ENCODE measurements at regions not wholly inside any gene's neighbourhood (a gene's known extent, or its start where the extent isn't known, plus 50 kb on each side); places are given as distances from the start of the nearest gene placed in this dataset.

DNA sequence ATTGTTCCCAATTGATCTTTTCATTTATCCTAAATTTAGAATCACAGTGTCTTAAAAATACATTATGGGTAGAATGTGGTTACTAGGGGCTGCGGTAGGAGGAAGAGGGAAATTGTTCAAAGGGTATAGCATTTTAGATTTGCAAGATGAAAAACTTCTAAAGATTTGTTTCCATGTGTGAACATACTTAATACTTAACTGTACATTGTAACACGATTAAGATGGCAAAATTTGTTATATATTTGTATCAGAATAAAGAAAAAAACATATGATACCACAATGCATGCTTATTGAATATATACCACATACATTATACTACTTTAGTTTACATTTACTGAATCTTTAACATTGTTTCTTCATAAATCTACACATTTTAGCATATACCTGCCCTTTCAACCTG, 677.3 kb upstream of the PCDH20 start:
- H2AFZ ChIP-seq (ENCODE audit: insufficient read depth, low read length, poor library complexity): no peak overlapping the region
- no peak overlapping the region for H2BK120ac ChIP-seq (ENCODE audit: insufficient read depth, low read length, poor library complexity)
- no peak overlapping the region for H2AK5ac ChIP-seq (ENCODE audit: low read length)
- H2BK5ac ChIP-seq (ENCODE audit: low read depth, low read length, poor library complexity): no peak overlapping the region
- DNase-seq: no peak
- no peak overlapping the region for H3K9ac ChIP-seq (ENCODE audit: low read length)
- H4K91ac ChIP-seq (ENCODE audit: low read depth, low read length): no peak overlapping the region
- H3K18ac ChIP-seq (ENCODE audit: low read length): no peak overlapping the region
- H3K14ac ChIP-seq (ENCODE audit: low read length): no peak overlapping the region
- H3K4me2 ChIP-seq (ENCODE audit: low read length): no peak overlapping the region
- no CpG with 5 or more reads among the region's 2 CpGs for WGBS (ENCODE audit: extremely low coverage, insufficient coverage, insufficient read length)
- H3K4me3 ChIP-seq (ENCODE audit: low read depth, low read length): no peak overlapping the region
- no peak overlapping the region for H4K12ac ChIP-seq (ENCODE audit: low read depth, low read length)
- no peaks in the 10 kb centered on the region for H3K27me3 ChIP-seq (ENCODE audit: insufficient read depth, low read length)
- H3K4ac ChIP-seq (ENCODE audit: low read depth, low read length): no peak overlapping the region
- H3K36me3 ChIP-seq (ENCODE audit: control insufficient read depth in 1 of 2, insufficient read depth in 2 of 2, low read length in 2 of 2): no peaks in the 10 kb centered on the region
- H3K27ac ChIP-seq (ENCODE audit: low read depth, low read length): no peak overlapping the region
- no peaks in the 10 kb centered on the region for H3K79me2 ChIP-seq (ENCODE audit: control insufficient read depth, insufficient read depth, low read length, poor library complexity)
- H3K23ac ChIP-seq (ENCODE audit: low read length): no peak overlapping the region
- H3K9me3 ChIP-seq (ENCODE audit: insufficient read depth, low read depth, low read length): no peaks in the 10 kb centered on the region
- no peak overlapping the region for H2BK12ac ChIP-seq (ENCODE audit: low read length)
- no peaks in the 10 kb centered on the region for H3K4me1 ChIP-seq (ENCODE audit: control insufficient read depth in 1 of 2, insufficient read depth in 2 of 2, low read length in 2 of 2)
- H3K79me1 ChIP-seq (ENCODE audit: low read length): no peaks in the 10 kb centered on the region
- H4K8ac ChIP-seq (ENCODE audit: low read depth, low read length): no peak overlapping the region

DNA sequence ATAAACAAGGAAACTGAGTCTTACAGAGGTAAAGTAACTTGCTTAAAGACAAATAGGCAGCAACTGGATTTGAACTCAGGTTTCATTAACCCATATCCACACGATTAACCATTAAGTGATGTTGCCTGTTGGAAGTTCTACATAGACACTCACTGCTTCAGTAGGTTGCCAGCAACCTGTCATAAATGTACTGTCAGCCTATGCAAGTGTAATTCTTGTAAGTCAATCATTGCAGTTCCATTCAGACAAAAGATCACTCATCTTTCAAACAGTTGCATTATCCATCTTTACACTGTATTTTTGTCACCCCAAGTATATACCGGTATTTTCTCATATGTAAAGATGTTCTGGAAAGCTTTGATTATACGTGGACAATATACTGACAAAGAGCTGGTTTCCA, 676.9 kb upstream of the PCDH20 start:
- Histone ChIP-seq H4K8ac (ENCODE audit: low read depth, low read length) (no peak overlapping the region), H2BK120ac (ENCODE audit: insufficient read depth, low read length, poor library complexity) (no peak overlapping the region), H4K91ac (ENCODE audit: low read depth, low read length) (no peak overlapping the region), H3K4me3 (ENCODE audit: low read depth, low read length) (no peak overlapping the region), H4K12ac (ENCODE audit: low read depth, low read length) (no peak overlapping the region), H2BK12ac (ENCODE audit: low read length) (no peak overlapping the region), H3K9me3 (ENCODE audit: insufficient read depth, low read depth, low read length) (no peaks in the 10 kb centered on the region), H2AFZ (ENCODE audit: insufficient read depth, low read length, poor library complexity) (no peak overlapping the region), H3K4ac (ENCODE audit: low read depth, low read length) (no peak overlapping the region), H3K36me3 (ENCODE audit: control insufficient read depth in 1 of 2, insufficient read depth in 2 of 2, low read length in 2 of 2) (no peaks in the 10 kb centered on the region), H3K14ac (ENCODE audit: low read length) (no peak overlapping the region), H3K23ac (ENCODE audit: low read length) (no peak overlapping the region), H3K4me1 (ENCODE audit: control insufficient read depth in 1 of 2, insufficient read depth in 2 of 2, low read length in 2 of 2) (no peaks in the 10 kb centered on the region), H3K27ac (ENCODE audit: low read depth, low read length) (no peak overlapping the region), H3K18ac (ENCODE audit: low read length) (no peak overlapping the region), H3K9ac (ENCODE audit: low read length) (no peak overlapping the region), H3K79me1 (ENCODE audit: low read length) (no peaks in the 10 kb centered on the region), H3K4me2 (ENCODE audit: low read length) (no peak overlapping the region), H2BK5ac (ENCODE audit: low read depth, low read length, poor library complexity) (no peak overlapping the region), H3K79me2 (ENCODE audit: control insufficient read depth, insufficient read depth, low read length, poor library complexity) (no peaks in the 10 kb centered on the region), H3K27me3 (ENCODE audit: insufficient read depth, low read length) (no peaks in the 10 kb centered on the region), H2AK5ac (ENCODE audit: low read length) (no peak overlapping the region)
- no CpG with 5 or more reads among the region's 3 CpGs for WGBS (ENCODE audit: extremely low coverage, insufficient coverage, insufficient read length)
- DNase-seq: no peak

DNA sequence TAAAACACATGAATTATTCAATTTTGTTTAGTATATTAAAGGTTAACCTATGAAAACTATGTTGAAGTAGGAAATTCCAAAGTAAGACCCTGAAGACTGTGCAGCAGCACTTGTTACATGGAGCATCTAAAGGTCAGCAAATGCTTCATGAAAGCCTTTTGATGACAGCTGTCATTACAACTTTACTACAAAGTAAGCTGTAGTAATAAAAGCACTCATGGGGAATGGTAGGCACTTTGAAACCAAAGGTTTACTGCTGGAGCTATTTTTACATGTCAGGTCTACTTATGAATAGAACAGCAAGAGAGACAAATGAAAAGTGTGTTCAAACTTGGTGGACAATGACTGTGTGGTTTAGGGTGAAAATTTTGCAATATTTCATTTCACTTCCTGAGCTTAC, 672.5 kb upstream of the PCDH20 start:
- H3K18ac ChIP-seq (ENCODE audit: low read length): no peak overlapping the region
- no peak overlapping the region for H3K4me2 ChIP-seq (ENCODE audit: low read length)
- H3K79me1 ChIP-seq (ENCODE audit: low read length): no peaks in the 10 kb centered on the region
- H3K4me3 ChIP-seq (ENCODE audit: low read depth, low read length): no peak overlapping the region
- no peak overlapping the region for H3K14ac ChIP-seq (ENCODE audit: low read length)
- no peak overlapping the region for H3K9ac ChIP-seq (ENCODE audit: low read length)
- H2BK5ac ChIP-seq (ENCODE audit: low read depth, low read length, poor library complexity): no peak overlapping the region
- H3K4ac ChIP-seq (ENCODE audit: low read depth, low read length): no peak overlapping the region
- H3K23ac ChIP-seq (ENCODE audit: low read length): no peak overlapping the region
- no peaks in the 10 kb centered on the region for H3K36me3 ChIP-seq (ENCODE audit: control insufficient read depth in 1 of 2, insufficient read depth in 2 of 2, low read length in 2 of 2)
- DNase-seq: no peak
- H4K8ac ChIP-seq (ENCODE audit: low read depth, low read length): no peak overlapping the region
- H3K79me2 ChIP-seq (ENCODE audit: control insufficient read depth, insufficient read depth, low read length, poor library complexity): no peaks in the 10 kb centered on the region
- no peak overlapping the region for H2BK12ac ChIP-seq (ENCODE audit: low read length)
- H3K9me3 ChIP-seq (ENCODE audit: insufficient read depth, low read depth, low read length): no peaks in the 10 kb centered on the region
- no peaks in the 10 kb centered on the region for H3K27me3 ChIP-seq (ENCODE audit: insufficient read depth, low read length)
- no peaks in the 10 kb centered on the region for H3K4me1 ChIP-seq (ENCODE audit: control insufficient read depth in 1 of 2, insufficient read depth in 2 of 2, low read length in 2 of 2)
- H2BK120ac ChIP-seq (ENCODE audit: insufficient read depth, low read length, poor library complexity): no peak overlapping the region
- no peak overlapping the region for H4K12ac ChIP-seq (ENCODE audit: low read depth, low read length)
- no peak overlapping the region for H3K27ac ChIP-seq (ENCODE audit: low read depth, low read length)
- H2AFZ ChIP-seq (ENCODE audit: insufficient read depth, low read length, poor library complexity): no peak overlapping the region
- H4K91ac ChIP-seq (ENCODE audit: low read depth, low read length): no peak overlapping the region
- no peak overlapping the region for H2AK5ac ChIP-seq (ENCODE audit: low read length)

DNA sequence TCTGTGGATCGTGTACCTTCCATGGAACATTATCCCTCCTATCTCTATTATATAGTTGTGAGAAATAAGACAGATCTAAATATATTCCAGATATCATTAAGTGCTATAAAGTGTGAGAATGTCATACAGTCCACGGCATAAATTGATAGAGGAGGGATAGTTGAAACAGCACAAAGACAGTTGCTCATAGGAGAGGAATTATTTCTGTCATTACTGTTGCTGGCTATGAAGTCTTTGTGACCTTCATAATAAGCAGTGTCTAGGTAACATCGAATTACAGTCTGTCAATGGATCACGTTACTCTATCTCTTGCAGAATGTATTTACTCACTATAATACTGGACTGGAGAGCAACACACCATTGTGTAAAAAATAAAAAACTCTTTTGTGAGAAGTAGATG, 671.5 kb upstream of the PCDH20 start:
- Histone ChIP-seq H4K91ac (ENCODE audit: low read depth, low read length) (no peak overlapping the region), H2AK5ac (ENCODE audit: low read length) (no peak overlapping the region), H3K27ac (ENCODE audit: low read depth, low read length) (no peak overlapping the region), H4K12ac (ENCODE audit: low read depth, low read length) (no peak overlapping the region), H3K9me3 (ENCODE audit: insufficient read depth, low read depth, low read length) (no peaks in the 10 kb centered on the region), H3K4me2 (ENCODE audit: low read length) (no peak overlapping the region), H3K27me3 (ENCODE audit: insufficient read depth, low read length) (no peaks in the 10 kb centered on the region), H2AFZ (ENCODE audit: insufficient read depth, low read length, poor library complexity) (no peak overlapping the region), H3K79me2 (ENCODE audit: control insufficient read depth, insufficient read depth, low read length, poor library complexity) (no peaks in the 10 kb centered on the region), H2BK120ac (ENCODE audit: insufficient read depth, low read length, poor library complexity) (no peak overlapping the region), H3K4me3 (ENCODE audit: low read depth, low read length) (no peak overlapping the region), H3K4me1 (ENCODE audit: control insufficient read depth in 1 of 2, insufficient read depth in 2 of 2, low read length in 2 of 2) (no peaks in the 10 kb centered on the region), H3K79me1 (ENCODE audit: low read length) (no peaks in the 10 kb centered on the region), H3K9ac (ENCODE audit: low read length) (no peak overlapping the region), H2BK5ac (ENCODE audit: low read depth, low read length, poor library complexity) (no peak overlapping the region), H4K8ac (ENCODE audit: low read depth, low read length) (no peak overlapping the region), H3K14ac (ENCODE audit: low read length) (no peak overlapping the region), H3K23ac (ENCODE audit: low read length) (no peak overlapping the region), H3K18ac (ENCODE audit: low read length) (no peak overlapping the region), H2BK12ac (ENCODE audit: low read length) (no peak overlapping the region), H3K4ac (ENCODE audit: low read depth, low read length) (no peak overlapping the region), H3K36me3 (ENCODE audit: control insufficient read depth in 1 of 2, insufficient read depth in 2 of 2, low read length in 2 of 2) (no peaks in the 10 kb centered on the region)
- WGBS (ENCODE audit: extremely low coverage, insufficient coverage, insufficient read length): no CpG with 5 or more reads among the region's 4 CpGs
- DNase-seq: no peak
